ENCODE measurements at regions not wholly inside any gene's neighbourhood (a gene's known extent, or its start where the extent isn't known, plus 50 kb on each side); places are given as distances from the start of the nearest gene placed in this dataset.

- TF ChIP-seq POLR2AphosphoS5 (IDR thresholded peaks at IDR 0.05; ENCODE audit: low read depth, low read length), result no peak
- TF ChIP-seq POLR2A (IDR thresholded peaks at IDR 0.05; ENCODE audit: low read depth, low read length), result no peak
- TF ChIP-seq TAF1 (IDR thresholded peaks at IDR 0.05; ENCODE audit: borderline replicate concordance, low read depth, low read length), result no peak
These were observed 106.9 kb upstream of the C7orf33 start for GRCh38 chr7:148483515-148484308.
